ENCODE measurements at regions not wholly inside any gene's neighbourhood (a gene's known extent, or its start where the extent isn't known, plus 50 kb on each side); places are given as distances from the start of the nearest gene placed in this dataset.

GRCh38 chr20:1831606-1832005 is 63.6 kb upstream of the SIRPA start:
- TF ChIP-seq CTCF (IDR thresholded peaks at IDR 0.05): no peak
- TF ChIP-seq POLR2A (IDR thresholded peaks at IDR 0.05): no peak

Measured in Peyer's patch (tissue), 4 donors.